ENCODE measurements at regions not wholly inside any gene's neighbourhood (a gene's known extent, or its start where the extent isn't known, plus 50 kb on each side); places are given as distances from the start of the nearest gene placed in this dataset.

- no peak for TF ChIP-seq CTCF (IDR thresholded peaks at IDR 0.05; ENCODE audit: insufficient read depth, low read depth, low read length, missing control alignments)
- DNase-seq (ENCODE audit: low read depth): no peak
- H3K4me3 ChIP-seq (ENCODE audit: low read depth, low read length): no peak overlapping the region
Observed at GRCh38 chr4:14681330-14681729, 321.0 kb upstream of the CPEB2 start.

DNA sequence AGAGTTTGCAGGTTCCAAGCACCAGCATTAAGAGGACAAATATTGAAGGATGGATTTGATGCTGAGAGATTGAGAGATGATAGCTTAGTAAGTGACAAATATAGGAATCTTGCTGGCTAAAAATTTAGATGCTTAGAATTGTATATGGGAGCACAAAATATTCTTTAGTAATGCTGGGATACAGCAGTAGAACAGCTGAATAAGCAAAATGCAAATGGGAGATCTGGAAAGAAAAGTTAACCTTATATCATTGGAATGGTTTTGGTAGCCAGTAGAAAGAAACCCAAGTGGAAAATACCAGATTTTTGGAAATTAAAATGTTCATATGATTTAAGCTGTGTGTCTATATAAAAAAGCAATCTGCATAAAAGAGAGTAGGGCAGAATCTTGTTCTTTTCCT is 308.6 kb upstream of the CPEB2 start:
- H3K4me3 ChIP-seq (ENCODE audit: low read depth, low read length): no peak overlapping the region
- TF ChIP-seq CTCF (IDR thresholded peaks at IDR 0.05; ENCODE audit: insufficient read depth, low read depth, low read length, missing control alignments): no peak
- no peak for DNase-seq (ENCODE audit: low read depth)

- TF ChIP-seq CTCF (IDR thresholded peaks at IDR 0.05; ENCODE audit: insufficient read depth, low read depth, low read length, missing control alignments): no peak
- no peak for DNase-seq (ENCODE audit: low read depth)
- H3K4me3 ChIP-seq (ENCODE audit: low read depth, low read length): no peak overlapping the region
Observed at GRCh38 chr4:14695095-14695845, 307.0 kb upstream of the CPEB2 start.

GRCh38 chr4:14700083-14700482 is 302.2 kb upstream of the CPEB2 start:
- TF ChIP-seq CTCF (IDR thresholded peaks at IDR 0.05; ENCODE audit: insufficient read depth, low read depth, low read length, missing control alignments): no peak
- no peak for DNase-seq (ENCODE audit: low read depth)
- H3K4me3 ChIP-seq (ENCODE audit: low read depth, low read length): no peak overlapping the region

- H3K4me3 ChIP-seq (ENCODE audit: low read depth, low read length): no peak overlapping the region
- no peak for TF ChIP-seq CTCF (IDR thresholded peaks at IDR 0.05; ENCODE audit: insufficient read depth, low read depth, low read length, missing control alignments)
- DNase-seq (ENCODE audit: low read depth): no peak
Observed at GRCh38 chr4:14700544-14700943, 301.7 kb upstream of the CPEB2 start.

- no peak overlapping the region for H3K4me3 ChIP-seq (ENCODE audit: low read depth, low read length)
- no peak for TF ChIP-seq CTCF (IDR thresholded peaks at IDR 0.05; ENCODE audit: insufficient read depth, low read depth, low read length, missing control alignments)
- no peak for DNase-seq (ENCODE audit: low read depth)
Observed at GRCh38 chr4:14701389-14701788, 300.9 kb upstream of the CPEB2 start.

DNA sequence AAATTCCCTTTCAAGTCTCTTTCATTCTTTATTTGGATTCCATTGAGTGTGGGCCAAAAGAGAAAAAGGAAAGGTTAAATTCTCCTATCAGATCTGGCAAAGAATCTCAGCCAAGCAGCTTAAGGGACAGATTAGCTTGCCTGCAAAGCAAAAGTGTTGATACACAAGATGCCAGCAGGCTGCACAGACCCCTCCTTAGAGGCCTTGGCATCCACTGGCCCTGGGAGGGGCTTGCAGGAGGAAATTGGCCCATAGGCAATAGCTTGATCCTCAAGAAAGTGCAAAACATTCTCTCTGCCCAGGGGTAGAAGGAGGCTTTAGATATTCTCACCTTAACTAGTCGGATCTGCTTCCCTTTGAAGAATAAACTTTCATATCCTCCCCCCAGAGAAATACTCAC is 300.4 kb upstream of the CPEB2 start:
- H3K4me3 ChIP-seq (ENCODE audit: low read depth, low read length): no peak overlapping the region
- DNase-seq (ENCODE audit: low read depth): no peak
- TF ChIP-seq CTCF (IDR thresholded peaks at IDR 0.05; ENCODE audit: insufficient read depth, low read depth, low read length, missing control alignments): no peak

All from GM12865 (cell line).